Activated CD4-positive, alpha-beta T cell treated with anti-CD3 and anti-CD28 coated beads, Interleukin-2, amount 50 U/mL, for 48 hours (primary cell): ENCODE measurements at regions not wholly inside any gene's neighbourhood (a gene's known extent, or its start where the extent isn't known, plus 50 kb on each side); places are given as distances from the start of the nearest gene placed in this dataset.

Experiments used
- DNase-seq, 2 experiments: peaks; one replicate each; pipeline ENCODE4 v3.0.0-alpha.2; 2020

DNA sequence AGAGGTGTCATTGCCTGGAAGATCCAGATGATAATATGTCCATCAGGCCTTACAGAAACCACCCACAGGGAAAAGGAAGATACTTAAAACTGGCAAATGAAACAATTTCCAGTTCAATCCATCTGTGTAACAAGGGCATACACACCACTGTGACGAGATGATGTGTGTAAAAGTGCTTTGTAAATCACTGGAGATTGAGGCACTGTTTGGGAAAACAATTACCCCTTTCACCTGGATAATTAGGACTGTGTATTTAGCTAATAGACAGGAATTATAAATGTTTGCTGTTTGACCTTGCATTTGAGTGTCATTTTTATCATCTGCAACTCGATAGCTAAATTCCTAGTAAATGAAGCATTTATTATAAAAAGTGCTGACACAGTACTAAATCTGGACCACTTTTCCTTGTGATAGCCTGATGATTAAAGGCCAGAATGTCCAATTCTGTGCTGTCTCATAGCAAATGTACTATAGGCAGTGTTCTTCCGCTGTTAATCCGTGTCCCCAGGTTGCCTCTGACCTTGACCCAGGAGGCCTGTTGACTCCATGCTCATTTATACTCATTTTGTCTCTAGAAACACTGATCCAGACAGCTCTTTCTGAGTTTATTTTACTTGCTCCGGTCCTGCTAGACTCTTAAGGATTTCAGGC is 105.8 kb downstream of the LACC1 start:
- no peak for DNase-seq

DNA sequence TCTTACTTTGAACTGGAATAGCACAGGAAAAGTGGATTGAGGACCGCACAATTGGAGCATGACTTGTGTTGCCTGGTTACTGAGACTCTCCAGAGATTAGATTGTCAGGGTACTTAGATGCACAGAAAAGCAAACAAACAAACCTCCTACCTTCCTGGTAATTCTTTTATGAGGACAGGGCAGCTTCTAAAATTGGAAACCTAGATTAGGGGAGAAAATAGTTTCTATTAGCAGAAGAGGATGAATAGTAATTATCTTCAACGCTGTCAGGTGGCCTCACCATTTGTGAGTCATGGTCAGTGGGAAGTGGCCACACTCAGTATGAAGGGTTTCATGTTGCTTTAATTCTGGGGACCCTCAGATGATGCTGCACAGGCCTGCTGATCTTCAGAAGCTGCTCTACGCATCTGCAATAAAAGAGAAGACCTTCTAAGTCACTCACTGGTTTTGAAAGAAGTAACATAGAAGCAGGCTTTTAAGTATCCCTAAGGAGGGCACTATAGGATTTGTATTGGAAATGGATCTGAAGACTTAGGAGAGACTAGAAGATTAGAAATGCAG is 106.8 kb downstream of the LACC1 start:
- no peak for DNase-seq

DNA sequence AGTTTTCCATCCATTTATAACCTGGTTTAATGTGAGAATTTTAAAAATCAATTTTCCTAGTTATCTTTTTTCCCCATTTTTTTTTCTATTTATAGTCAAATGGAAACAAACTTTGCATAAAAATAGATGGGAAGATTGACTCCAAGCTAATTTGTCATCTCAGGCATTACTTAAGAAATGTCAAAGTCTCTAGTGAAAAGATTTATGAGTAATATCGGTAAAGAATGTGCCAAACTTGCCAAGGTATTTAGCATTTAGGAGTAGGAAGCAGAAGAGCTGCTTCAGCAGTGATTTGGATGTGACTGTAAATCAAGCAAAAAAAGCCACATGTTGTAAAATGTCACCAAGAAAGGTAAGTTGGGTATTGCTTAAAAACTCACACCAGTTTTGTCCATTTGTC is 108.6 kb downstream of the LACC1 start:
- DNase-seq = no peak

DNA sequence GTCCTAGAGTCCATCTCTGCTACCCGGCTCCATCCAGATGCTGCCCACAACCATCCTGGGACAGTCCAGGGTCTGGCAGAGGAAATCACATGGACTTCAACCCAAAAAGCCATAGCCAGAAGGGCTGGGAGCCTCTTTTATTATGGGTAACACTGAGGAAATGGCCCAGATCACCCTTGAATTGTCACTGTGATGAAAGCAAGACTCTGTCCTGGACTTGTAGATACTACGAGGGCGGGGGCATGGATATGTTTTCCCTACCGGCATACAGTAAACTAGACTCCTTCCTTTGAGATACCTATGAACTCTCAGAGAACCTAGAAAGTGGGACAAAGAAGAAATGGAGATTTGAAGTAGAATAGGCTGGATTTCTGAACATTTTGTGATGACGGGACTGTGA is 110.3 kb downstream of the LACC1 start:
- DNase-seq = no peak

DNA sequence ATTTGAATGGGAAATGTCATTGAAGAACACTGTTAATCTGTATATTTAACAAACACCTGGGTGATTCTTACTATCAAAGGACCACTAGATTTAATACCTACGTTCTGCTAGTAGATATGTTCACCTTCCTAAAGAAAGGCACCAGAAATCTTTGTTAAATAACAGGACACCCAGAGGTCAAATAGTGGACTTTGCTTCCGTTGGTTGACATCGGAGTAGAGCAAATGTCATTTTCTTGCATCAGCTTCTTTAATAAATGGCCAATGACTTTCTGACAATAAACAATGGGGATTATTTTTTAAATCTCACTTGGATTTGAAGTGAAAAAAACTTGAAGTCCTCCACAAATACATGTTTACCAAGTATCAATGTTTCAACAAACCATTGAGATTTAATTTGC is 111.1 kb downstream of the LACC1 start:
- DNase-seq = no peak

DNA sequence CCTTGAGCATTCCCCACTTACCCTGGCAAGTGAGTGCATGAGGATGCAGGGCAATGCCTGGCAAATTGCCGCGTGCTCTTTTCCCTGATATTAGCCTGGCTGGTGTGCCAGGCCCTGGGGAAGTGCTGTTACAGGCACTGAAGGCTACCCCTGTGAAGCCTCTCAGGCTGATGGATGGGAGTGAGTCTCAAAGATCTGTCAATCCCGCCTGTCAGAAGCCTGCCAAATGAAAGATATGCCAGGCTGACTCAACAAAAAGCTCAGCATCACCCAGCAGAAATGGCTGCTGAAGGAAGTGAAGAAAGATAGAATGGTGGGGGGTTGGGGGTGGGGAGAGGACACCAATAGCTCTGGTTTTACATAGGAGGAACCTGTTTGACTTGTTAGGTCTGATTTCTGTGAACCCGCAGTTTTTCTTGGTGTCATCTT is 112.1 kb downstream of the LACC1 start:
- no peak for DNase-seq

DNA sequence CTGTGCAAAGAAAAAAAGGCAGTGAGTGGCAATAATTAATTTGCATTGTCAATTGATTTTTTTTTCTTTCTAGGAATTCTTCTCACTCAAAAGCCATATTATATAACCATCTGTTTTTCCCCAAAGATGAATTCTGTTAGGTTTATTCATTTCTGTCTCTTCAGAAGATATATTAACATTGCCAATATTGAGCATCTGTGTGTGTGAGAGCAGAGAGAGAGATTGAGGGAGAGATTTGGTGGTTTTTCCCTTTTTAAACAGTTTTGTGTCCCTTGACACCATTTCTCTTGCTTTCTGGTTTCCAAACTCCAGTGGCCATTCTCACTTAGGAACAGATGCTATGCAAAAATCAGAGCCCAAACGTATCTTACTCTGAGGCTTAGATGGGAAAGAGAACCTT is 112.5 kb downstream of the LACC1 start:
- DNase-seq = no peak

DNA sequence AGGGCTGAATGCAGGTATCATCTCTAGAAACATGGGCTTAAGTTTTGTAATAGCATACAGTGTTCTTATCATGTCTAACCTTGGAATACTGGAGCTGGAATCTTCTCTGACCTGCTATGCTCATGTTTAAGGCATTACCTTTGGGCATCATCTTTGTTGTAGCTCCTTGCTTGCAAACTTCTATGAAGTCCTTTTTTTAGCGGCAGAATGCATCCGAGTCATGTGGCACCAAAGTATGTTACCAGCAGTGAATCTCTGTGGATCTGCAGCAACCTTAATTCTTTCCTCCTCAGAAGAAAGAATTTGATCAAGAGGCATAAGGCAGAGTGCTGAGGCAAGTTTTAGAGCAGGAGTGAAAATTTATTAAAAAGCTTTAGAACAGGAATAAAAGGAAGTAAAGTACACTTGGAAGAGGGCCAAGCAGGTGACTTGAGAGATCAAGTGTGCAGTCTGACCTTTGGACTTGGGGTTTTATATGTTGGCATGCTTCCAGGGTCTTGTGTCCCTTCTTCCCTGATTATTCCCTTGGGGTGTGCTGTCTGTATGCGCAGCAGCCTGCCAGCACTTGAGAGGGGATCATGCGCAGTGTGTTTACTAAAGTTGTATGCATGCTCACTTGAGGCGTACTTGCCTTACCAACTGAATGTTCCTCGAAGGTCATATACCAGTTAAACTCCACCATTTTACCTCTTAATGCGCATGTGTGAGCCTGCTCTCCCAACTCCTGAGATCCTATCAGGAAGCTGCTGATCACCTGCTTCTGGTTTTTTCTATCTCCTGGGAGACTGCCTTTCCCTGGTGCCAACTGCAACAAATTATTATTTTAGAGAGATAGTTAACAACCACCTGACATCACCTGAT is 115.5 kb downstream of the LACC1 start:
- DNase-seq = no peak

DNA sequence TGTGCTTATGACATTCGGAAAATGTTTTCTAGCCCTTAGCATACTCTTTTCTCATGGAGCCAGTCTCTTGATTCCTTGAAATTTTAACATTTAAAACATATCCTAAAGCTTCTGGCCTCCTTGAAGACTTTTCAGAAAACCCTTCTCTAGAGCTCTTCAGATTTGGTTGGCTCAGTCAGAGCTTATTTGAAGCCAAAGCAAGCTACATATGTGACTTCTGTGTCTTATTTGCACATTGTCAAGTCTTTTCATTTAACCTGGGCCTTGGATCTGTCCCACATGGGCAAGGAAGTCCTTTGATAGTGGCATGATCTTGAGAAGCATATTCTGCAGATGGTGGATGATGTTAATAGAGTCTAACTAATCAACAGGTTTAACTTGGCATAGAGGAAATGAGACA is 116.5 kb downstream of the LACC1 start:
- no peak for DNase-seq

DNA sequence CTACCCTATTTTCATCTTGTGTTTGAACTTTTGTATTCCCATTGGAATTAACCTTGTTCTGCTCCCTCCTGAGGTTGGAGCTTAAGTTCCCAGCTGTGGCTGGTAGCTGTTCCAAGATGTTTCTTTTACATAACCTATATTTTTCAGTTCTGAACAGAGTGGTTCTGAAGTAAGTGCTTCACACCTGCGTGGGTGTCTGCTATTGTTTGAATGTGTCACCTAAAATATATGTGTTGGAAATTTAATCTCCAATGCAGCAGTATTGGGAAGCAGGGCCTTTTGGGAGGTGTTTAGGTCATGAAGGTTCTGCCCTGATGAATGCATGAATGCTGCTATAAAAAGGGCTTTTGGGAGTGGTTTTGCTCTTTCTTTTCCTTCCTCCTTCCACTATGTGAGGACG is 123.8 kb downstream of the LACC1 start:
- no peak for DNase-seq

DNA sequence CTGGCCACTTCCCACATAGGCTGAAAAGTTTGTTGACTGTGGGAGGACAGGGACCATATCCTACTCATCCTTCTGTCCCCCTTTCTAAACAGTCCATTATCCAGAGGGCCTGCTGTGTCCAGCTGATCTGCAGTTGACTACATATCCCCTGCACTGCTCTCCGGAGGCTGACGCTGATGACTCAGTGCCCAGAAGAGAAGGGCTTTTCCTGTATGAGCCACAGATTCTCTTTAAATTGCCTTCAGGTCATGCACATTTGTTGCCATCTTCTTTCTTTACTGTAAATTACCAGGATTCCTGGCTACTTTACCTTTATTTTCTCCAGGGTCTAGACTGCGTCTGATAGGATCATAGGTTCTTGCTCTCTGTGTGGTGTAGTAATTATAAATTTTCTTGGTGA is 125.2 kb downstream of the LACC1 start:
- DNase-seq = no peak

DNA sequence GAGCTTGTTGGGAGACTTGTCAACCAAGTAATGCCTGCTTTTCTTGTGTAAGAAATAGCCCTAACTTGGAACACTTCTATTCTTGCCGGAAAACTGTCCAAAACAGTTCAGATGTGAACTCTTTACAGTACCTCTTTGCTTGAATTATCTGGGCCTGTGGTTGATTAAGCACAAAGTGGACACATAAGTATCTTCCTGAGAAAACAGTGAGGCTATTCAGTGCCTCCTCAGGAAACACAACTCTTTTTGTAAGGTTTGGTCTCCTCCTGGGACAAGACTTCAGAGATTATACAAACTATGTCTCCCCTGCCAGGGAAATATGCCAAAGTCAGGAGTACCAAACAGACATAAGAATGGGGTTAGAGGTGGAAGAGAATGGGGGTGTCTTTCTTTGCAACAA is 127.7 kb downstream of the LACC1 start:
- no peak for DNase-seq

DNA sequence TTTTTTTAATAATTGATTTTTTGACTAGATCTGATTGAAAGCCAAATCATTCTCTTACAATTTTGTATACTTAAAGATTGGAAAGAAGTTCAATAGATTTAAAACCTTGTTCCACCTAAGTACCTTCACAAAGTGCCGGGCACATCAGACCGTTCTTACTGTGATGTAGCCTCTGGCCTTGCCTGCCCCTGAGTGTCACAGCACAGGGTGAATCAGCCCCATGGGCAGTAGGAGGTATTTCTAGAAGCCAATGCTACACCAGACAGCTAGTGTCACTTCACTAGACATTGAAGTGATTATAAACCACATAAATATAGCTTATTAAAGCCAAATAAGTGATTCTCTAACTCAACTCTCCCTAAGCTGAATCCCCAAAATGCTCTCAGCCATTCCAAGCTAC is 131.3 kb downstream of the LACC1 start:
- no peak for DNase-seq

DNA sequence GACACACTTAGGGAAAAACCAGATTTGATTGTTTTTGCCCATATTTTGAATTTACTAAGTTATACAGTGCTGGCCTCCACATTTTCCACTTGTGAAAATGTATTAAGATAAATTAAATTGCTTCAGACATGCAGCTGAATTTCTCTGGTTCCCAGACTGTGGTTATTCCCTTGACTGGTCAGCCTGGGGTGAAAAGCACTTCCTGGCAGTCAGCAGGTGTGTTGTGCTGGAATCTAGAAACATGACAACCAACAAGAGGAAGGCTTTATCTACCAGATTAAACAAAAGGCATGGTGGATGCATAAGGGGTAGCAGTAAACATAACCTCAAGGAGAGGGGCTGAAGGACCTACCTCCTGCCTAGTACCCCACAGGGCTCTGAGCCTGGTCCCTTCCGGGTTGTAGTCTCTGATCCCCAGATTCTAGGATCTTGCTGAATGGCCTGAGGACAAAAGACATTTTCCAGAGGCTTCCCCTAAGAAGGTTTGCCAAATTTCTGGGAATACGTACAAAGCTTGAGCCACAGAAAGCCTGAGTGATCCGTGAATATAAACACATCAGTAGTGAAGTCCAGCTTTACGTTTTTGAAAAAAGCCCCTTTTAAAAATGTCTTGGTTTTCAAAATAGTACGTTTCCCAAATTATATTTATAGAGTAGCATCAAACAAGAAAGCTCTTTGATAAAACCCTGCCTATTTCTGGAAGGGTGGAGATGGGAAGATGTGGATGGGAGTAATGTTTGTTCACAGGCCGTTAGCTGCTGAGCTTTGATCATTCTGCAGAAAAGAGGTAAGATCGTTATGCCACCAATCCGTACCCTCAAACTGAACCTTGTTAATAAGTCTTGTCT is 133.4 kb downstream of the LACC1 start:
- DNase-seq = no peak

DNA sequence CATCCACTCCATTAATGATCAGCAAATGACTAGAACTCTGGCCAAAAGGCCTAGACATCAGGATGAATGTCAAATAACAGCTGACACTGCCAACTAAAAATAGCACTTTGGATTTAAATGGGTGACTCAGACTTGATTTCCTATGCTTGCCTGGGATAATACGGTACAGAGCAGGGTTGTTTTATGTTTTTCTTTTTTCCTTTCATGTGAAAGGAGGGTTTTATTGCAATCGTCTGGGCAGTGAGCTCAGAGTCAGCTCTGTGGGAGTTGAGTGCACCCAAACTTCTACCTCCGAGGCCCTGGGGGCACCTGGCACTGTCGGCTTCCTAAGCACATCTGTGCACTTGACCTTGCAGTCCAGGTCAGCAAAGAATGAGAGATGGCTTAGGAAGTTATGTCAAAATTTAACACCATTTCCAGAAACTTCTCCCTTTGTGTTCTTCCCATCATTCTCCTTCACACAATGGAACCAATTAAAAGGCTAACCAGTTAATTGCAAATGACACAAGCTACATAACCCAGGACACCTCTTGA is 134.1 kb downstream of the LACC1 start:
- DNase-seq = no peak

DNA sequence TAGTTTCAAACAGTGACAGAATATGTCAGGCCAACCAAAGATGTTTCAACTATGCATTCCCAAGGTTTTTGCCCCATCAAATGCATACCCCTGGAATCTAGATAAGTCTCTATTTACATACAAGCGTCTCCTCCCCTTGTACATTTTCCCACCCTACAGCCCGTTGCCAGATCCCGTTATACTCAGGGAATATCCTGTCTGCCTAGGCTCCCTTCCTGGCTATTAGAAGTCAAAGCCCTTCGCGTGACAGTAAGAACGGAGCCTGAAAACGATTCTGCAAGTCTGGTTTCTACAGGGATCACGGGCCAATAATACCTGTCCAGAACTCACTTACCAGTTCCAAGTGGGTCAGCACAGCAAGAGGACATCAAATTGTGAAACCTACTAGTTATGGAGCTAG is 134.8 kb downstream of the LACC1 start:
- DNase-seq = no peak

DNA sequence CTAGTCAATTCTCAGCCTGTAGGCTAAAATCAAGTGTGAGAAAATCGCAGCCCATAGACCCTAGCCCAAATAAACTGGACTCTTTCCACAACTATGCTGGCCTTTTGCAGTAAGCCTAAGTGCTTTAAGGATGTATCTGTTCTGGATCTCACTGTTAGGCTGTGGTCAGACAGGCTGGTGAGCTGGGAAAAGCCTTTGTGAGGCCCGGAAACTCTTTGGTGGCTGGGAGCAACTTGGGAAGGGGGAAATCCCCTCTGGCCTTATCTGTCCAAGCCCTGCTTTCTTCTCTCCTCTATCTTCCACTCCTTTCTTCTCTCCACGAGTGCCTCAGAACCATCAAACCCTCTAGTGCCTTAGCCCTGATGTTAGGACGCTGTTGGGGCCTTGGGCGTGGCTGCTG is 135.4 kb downstream of the LACC1 start:
- no peak for DNase-seq

DNA sequence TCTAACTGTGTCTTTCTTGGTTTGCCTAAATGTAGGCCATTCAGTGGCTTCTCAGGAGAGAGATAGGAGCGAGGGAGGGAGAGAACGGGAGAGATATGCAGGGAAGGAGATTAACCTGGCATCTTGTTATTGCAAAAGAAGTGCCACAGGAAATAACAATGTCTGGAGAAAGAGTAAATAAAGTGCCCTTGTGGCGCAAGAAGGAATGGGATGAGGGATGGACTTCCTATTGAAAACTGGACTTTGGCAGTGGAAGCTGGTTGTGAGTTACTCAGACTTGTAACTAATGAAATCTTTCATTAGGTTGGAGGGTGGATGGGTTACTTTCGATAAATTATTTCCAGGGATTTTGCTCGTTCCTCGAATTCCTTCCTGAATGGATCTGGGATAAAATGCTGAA is 136.1 kb downstream of the LACC1 start:
- no peak for DNase-seq

DNA sequence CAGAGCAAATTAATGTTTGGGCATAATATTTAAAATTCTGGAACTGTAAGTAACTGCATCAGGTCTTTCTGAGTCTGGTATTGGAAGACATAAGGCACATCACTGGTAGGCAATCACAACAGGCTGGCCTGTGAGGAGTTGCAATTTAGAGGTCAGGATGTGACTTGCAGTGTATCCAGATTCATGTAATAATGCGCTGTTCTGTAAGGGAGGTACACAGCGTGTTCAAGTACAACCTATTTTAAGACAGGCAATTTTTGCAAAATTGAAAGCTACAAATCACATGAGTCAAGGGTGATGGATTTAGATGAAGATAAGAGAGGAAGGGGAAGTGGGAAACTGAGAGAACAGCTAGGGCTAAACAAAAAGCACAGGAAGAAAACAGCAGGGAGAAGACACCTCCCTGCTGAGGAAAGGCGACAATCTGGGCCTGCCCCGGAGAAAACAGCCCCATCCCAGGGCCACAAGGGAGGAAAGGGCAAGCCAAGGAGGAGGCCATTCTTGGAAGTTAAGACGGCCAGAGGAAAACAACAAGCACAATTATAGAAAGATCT is 138.1 kb downstream of the LACC1 start:
- no peak for DNase-seq

DNA sequence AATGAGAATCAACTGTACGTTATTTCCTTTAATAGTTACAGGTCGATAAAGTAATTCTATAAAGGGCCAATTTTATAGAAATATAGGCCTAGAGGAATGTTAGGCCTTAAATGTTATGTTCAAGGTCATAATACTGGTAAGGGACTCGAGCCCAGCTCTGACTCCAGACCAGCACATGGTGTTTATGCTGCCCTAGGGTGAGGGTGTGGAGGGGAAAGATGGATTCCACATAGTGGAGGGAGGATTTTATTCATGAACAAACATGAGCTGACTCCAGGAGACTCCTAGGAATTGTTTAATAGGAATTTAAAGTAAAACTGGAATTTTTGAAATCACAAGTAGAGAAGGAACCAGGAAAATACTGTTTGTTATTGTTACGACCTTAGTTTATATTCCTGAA is 139.9 kb downstream of the LACC1 start:
- no peak for DNase-seq

DNA sequence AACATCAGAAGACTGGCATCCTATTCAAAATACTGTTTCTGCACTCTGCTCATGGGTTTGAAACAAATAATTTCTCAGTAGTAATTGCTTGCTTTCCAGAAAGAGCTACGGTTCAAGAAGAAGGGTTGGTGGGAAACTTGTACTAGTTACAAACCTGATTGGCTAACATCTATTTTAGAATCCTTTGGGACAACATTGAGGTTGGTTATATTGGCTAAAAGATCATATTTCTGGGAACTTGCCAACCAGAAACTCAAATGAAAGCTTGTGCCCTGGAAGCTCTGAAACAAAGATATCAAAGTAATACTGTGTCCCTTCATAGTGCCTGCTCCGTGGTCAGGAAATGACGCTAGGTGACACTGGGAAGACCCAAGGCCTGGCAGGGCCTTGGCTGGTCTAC is 141.7 kb downstream of the LACC1 start:
- no peak for DNase-seq

DNA sequence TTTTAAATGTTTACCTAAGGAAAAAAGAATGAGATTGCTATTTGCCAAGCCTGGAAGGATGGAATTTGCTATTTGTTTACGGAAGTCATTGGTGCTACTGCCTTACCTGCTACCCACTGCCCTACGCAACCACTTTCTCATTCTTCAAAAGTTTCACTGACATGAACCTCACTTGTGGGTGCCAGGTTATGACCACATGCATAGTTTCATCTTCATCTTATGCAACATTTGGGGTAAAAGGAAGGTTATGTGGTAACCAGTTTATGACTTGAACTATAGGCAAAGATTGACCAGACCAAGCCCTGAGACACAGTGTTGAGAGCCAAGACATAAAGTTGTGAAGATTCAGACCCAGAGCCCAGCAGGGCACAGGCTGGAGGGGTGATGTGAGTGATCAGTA is 142.5 kb downstream of the LACC1 start:
- DNase-seq = no peak
